NCI-H2196 (cell line): ENCODE measurements at regions not wholly inside any gene's neighbourhood (a gene's known extent, or its start where the extent isn't known, plus 50 kb on each side); places are given as distances from the start of the nearest gene placed in this dataset.
"Not testable (repeated sequence)": the region's sequence is repeated elsewhere in the genome, so short reads cannot be mapped to it uniquely, and the experiment has no call there.

Experiments used
- DNase-seq: peaks from one replicate; lab custom pipeline; 2025; ENCODE audit not compliant: unreplicated experiment; lab: John Stamatoyannopoulos, UW

DNA sequence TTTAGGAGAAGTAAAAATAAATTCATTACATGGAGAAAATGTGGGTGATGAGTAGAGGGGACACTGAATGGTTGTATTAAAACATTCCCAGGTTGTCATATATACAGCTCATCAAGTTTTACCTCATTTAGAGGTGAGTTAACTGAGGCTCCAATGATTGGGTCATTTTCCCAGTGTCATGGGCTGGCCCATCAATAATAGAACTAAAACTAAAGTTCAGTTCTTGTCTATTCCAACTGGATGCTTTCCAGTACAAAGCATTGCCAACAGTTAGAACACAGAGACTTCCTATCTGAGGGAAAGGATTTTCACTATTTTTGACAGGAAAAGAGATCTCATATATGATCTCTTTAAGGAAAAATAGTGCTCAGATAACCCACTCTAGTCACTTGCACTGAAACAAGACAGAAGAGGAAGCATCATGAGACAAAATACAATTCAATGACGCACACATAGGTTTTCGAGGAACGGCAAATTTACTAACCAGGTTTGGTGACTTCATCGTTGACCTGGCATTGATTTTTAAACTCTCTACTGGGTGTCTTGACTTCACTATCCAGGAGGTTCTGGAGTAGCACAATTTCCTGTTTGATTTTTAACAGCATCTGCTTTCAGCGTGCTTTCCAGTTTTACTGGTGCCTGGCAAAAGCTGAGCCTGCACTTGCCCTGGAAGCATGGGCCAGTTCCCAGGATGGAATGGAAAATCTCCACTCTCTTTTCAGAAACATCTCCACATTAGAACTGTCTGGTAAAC is 195.5 kb upstream of the FBXL4 start:
- DNase-seq = no peak

- DNase-seq = not testable (repeated sequence)
Observed at GRCh38 chr6:99141906-99142305, 194.2 kb upstream of the FBXL4 start.

DNA sequence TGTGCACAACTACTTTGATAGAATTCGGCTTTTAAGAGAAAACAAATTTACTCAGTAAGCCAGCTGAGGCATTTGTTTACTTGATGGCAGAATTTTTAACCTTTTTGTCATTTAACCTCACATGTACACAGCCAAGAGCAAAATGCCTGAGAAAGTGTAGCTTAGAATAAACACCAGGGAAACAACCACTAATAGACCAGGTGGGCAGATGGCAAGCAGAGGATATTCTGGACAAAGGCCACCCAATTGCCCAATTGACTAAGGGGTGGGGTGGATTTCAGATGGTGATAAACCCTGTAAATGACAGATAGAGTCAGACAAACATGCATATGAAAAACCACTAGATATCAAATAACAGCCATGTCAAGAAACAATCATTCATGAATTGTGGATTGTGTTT is 190.7 kb upstream of the FBXL4 start:
- DNase-seq = no peak

- no peak for DNase-seq
Observed at GRCh38 chr6:99137314-99137713, 189.6 kb upstream of the FBXL4 start.

- DNase-seq = no peak
Observed at GRCh38 chr6:99136488-99136887, 188.7 kb upstream of the FBXL4 start.

DNA sequence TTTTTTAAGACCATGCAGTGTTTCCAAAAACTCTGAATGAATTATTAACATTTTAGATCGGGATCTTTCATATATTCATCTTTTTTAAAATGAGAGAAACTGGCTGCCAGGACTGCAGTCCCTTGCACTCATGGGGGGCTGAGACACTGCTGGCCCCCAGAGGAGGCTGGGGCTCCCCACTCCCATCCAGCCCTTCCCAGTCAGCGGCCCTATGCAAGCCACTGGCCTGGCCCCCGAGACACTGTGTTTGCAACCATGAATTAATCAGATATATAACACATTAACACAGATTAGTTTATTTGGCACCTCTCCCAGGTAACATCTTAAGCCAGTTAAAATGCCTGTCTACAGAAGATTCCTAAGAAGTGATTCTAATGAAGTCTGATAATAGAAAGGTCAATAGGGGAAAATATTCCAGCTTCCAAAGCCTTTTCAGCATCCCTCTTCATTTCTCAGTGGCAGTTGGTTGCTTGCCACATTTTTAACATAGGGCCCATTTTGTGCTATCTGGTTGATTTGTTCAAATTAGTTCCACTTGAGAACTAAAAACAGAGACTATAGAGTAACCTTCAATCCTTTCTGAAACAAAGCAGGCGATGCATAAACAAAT is 184.4 kb upstream of the FBXL4 start:
- DNase-seq = no peak

DNA sequence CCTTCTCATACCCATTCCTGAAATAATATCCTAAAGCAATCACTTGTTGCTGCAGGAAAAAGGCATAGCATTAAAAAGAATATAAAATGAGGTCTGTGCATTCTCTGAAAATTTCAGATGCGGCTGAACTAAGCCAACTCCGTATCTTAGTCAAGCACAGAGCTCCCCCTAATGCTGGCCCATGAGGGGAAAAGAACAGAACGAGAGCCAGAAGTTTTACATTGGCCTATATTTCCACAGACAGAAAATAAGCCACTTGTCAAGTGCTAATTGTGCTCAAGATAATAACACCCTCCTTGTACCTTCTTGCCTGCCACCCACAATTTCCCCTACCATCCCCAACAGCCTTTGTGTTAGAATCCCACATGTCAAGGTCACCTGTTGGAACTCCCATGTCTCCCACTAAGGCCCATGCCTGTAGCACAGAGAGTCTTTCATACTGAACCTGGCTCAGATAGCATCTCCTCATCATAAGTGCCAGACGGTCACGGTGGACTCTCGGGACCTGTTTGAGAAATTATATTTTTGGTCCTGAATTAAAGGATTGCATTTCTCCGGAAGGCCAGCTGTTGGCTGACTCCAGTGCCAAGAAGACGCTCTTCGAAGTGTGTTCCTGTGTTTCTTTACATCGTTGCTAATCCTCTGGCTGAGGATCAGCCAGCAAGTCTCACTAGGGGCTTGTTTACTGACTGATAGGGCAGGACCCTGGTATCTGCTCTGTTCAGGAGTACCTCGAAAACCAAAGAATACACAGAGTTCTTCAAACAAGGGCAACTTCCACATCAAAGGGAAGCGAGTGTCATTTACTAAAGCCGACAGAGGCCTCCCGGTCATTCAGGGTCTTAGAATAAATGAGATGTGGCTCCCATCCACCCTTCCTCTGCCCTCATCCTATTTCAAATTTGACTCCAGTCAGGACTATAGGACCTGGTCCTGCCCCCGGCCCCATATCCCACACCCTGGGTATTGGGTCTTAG is 183.4 kb upstream of the FBXL4 start:
- DNase-seq = no peak

DNA sequence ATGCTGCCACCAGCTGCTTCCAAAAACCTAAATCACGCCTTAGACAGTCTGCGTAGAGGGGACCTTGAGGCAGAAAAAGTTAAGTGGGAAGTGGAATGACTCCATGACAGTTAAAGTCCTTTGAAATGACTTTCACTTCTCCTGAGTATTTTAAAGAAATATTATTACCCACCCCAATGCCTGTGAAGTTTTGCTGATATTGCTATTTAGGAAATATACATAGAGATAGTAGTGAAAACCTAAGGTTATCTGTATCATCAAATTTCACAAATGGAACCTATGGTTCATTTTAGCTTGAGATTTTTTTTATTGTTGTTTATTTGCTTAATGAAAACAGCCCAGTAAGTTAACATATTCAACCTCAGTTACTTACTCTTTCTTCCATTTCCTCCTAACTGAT is 182.1 kb upstream of the FBXL4 start:
- DNase-seq = no peak

- DNase-seq = no peak
Observed at GRCh38 chr6:99121748-99122147, 174.0 kb upstream of the FBXL4 start.

GRCh38 chr6:99120641-99121040 is 172.9 kb upstream of the FBXL4 start:
- DNase-seq = no peak

DNA sequence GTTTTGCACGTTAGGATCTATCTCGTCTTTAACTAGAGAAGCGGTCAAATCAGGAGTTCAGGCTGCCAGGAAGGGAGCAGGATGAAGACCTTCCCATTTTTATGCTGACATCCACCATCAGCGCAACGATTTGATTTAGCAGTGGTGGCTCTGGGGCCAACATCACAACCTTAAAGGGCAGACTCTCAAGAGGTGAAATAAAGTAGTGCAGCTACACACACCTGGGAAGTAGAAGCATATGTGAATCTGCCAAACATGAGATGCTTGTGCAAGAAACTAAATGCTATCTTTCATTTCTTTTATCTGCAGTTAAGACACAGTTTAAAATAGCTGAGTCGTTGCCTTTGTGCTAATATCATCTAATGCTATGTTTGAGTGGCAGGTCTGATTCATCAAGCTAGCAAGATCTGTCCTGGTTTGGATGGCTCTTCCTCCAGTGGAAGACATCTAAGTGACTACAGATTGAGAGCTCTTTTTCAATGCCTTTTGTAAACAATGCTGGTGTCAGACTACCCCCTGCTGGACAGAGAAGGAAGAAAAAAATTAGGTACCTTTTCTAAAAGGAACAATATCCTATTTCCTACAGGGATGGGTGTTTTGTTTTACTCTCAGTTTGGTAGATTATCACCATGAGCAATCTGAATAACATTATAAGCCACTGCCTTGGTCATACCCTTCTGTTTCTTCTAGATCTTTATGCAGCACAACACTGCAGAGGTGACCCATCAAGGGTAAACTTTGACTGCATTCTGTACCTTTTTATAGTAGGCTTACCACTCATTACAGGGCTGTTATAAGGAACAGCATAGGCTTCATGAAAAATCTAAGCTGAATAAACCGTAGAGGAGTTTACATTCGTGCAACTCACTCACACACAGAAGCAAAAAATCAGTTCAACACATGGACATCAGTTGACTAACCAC is 171.6 kb upstream of the FBXL4 start:
- DNase-seq = peak; percentile 36

DNA sequence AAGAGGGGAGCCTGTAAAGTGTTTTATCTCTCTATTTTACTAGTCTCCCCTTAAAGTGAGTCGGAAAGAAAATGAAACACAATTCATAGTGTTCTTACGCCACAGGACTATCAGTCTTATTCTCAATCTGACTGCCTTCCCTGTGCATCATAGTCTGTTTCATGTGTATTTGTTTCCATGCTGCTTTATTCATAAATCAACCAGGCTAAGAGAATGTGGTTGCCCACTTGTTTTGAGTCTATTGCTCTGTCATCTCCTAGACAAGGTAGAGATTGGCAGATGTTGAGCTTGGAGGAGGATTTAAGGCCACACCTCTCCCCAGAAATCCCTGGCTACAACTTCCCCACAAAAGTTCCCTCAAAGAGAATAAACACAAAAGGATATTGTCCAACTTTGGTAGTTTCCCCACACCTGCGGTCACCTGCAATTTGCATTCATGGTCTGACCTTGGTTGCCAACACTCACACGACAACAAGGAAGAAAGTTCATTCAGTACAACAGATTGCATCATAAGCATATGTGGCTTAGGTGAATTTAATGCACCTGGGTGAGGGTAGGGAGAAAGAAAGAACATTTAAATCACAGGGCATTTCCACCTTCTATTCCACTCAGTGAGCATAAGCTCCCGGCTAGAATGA is 167.1 kb upstream of the FBXL4 start:
- DNase-seq = no peak

- DNase-seq = no peak
Observed at GRCh38 chr6:99111590-99111989, 163.8 kb upstream of the FBXL4 start.

- DNase-seq = no peak
Observed at GRCh38 chr6:99110029-99110428, 162.3 kb upstream of the FBXL4 start.

GRCh38 chr6:99104218-99104617 is 156.5 kb upstream of the FBXL4 start:
- no peak for DNase-seq

GRCh38 chr6:99099243-99099642 is 151.5 kb upstream of the FBXL4 start:
- no peak for DNase-seq

GRCh38 chr6:99096170-99096569 is 148.4 kb upstream of the FBXL4 start:
- no peak for DNase-seq

DNA sequence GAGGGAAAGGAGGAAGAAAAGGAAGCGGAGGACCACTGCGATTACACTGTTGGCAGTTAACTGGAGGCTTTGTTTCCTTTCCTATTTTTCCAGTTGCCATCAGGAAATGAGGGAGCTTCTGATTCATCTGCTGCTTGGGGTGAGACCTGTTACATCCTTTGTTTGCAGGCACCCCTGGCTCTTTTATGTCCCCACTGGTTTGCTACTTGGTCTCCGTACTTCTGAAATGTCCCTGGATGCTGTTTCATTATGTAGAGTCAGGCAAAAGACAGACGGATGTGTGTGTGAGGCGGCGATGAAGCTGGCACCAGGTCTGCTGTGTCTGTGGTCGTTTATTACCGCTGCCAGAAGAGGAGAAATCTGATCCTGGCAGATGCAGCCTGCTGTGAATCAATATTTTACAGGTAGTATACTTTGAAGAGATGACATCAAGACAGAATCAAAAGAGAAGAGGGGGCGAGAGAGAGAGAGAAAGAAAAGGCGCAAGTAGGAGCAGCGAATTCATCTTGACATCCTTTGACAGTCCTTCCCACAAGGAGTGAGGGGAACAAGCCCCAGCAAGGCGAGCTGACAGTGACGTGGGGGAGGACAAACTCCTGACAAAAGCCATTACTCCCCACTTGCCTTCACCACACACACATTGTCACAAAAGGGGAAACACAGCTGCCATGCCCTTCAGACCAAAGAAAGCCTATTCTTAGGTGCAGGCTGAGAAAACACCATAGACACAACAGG is 145.9 kb upstream of the FBXL4 start:
- DNase-seq = no peak

DNA sequence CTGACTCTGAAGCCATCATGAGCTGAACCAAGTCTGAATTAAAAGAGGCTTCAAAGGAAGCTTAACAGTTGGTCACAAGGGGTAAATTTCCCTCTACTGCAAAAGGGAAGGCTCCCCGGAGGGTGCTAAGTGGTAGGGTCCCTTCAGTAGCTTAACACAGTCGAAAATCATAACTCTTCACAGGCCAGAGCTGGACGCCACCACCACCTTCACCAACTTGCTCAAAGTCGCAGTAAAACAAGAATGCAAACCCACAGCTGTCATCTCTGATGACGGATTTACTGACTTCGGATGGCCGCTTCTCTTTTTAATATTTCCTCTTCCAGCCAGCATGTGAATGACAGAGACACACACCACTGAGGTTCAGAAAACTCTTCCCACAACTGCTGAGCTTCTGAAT is 144.7 kb upstream of the FBXL4 start:
- no peak for DNase-seq

DNA sequence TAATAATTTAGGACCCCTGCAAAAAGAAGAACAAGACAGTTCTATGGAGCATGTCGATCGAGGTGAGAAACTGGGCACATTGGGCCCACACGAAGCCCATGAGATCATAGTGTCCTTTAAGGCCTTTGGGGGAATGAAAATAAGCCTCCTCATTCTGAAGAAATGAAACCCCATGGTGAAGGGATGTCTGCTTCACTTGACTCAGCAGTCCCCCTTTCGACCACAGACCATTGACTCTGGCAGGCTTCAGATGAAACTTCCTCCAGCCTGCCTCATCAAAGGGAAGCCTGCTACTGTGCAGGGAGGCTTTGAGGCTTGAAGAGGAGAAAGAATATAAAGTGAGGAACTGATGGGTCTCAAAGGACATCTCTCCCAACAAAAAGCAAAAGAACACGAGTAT is 144.2 kb upstream of the FBXL4 start:
- no peak for DNase-seq
